Breast epithelium (tissue), 4 donors: ENCODE measurements at regions not wholly inside any gene's neighbourhood (a gene's known extent, or its start where the extent isn't known, plus 50 kb on each side); places are given as distances from the start of the nearest gene placed in this dataset.
"Not testable (repeated sequence)": the region's sequence is repeated elsewhere in the genome, so short reads cannot be mapped to it uniquely, and the experiment has no call there.

Source experiments
- DNase-seq, 2 donors: peaks; one replicate each; pipeline ENCODE4 v3.0.0-alpha.2; 2019; ENCODE audit warnings: low spot score in 2 of 2
- H3K27ac ChIP-seq, 2 donors: fragments of 200-600 bp; sonication (generic) in 1 of 2; one replicate each; pipeline ENCODE4 v1.5.1; 2016 to 2019; ENCODE audit warnings: mild to moderate bottlenecking in 1 of 2
- H3K27me3 ChIP-seq, 2 donors: fragments of 200-600 bp; sonication (generic) in 1 of 2; one replicate each; pipeline versions ENCODE4 v1.5.1 to v1.6.0; 2017 to 2019; ENCODE audit warnings: control low read depth in 1 of 2, mild to moderate bottlenecking in 1 of 2
- H3K36me3 ChIP-seq: fragments of 200-600 bp; one replicate; pipeline ENCODE4 v1.5.1; 2019
- H3K4me1 ChIP-seq, 2 donors: fragments of 200-600 bp; sonication (generic); one replicate each; pipeline ENCODE4 v1.5.1; 2016 to 2019; ENCODE audit warnings: control low read depth in 1 of 2
- H3K4me3 ChIP-seq, 3 donors: fragments of 200-600 bp; sonication (generic); 1 replicate in 2 of 3; 2 replicates in 1 of 3; pipeline ENCODE4 v1.5.1; 2016 to 2019; ENCODE audit warnings: mild to moderate bottlenecking in 3 of 3, moderate library complexity in 2 of 3
- H3K9me3 ChIP-seq, 2 donors: fragments of 200-600 bp; sonication (generic) in 1 of 2; one replicate each; pipeline ENCODE4 v1.5.1; 2016 to 2019; ENCODE audit warnings: control low read depth in 1 of 2
- POLR2A ChIP-seq: fragments of 450-650 bp; IDR thresholded peaks from one replicate; pipeline ENCODE4 v1.6.1; 2016; ENCODE audit warnings: antibody characterized with exemption, mild to moderate bottlenecking, moderate library complexity
- POLR2AphosphoS5 ChIP-seq, 3 donors: sonication (generic); formaldehyde crosslinking; IDR thresholded peaks; one replicate each; pipeline ENCODE4 v1.6.1; 2017; ENCODE audit warnings: antibody characterized with exemption in 3 of 3
- intact Hi-C: fragments of 100-400 bp; cut with DNase I; formaldehyde crosslinking; loops from one replicate; pipeline ENCODE4 v1.15.1; 2023; ENCODE audit warnings: low total_unique reads
- TF ChIP-seq, protein P1 (sequence below), 3 donors: fragments of 450-650 bp; IDR thresholded peaks; one replicate each; pipeline ENCODE4 v1.5.1; 2016 to 2017; ENCODE audit warnings: antibody characterized with exemption in 3 of 3, mild to moderate bottlenecking in 3 of 3, moderate library complexity in 3 of 3

DNA sequence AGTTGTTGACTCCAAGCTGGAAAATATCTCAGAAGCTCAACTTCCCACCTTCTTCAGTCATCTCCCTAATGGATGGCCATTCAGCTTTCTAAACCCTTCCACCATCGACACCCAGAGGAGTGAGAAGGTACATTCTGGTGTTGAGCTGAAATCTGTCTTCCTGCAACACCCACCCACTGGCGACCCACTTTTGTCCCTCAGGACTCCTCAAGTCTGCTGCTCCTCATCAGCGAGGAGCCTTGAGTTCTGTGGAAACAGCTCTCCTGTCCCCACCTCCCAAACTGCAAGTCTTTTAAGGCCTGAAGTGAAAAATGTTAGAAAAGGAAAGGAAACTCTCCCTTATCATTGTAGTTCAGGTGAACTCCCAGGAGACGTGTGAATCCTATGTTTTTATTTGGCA lies 111.5 kb upstream of the HAND1 start:
- intact Hi-C loops: no loop called here
- no peaks in the 10 kb centered on the region for H3K4me1 ChIP-seq
- H3K4me3 ChIP-seq: no peak overlapping the region
- H3K9me3 ChIP-seq: no peaks in the 10 kb centered on the region
- H3K27me3 ChIP-seq: no peaks in the 10 kb centered on the region
- TF ChIP-seq POLR2AphosphoS5 (IDR thresholded peaks at IDR 0.05) (no peak), POLR2A (no peak)
- TF ChIP-seq, protein P1, sequence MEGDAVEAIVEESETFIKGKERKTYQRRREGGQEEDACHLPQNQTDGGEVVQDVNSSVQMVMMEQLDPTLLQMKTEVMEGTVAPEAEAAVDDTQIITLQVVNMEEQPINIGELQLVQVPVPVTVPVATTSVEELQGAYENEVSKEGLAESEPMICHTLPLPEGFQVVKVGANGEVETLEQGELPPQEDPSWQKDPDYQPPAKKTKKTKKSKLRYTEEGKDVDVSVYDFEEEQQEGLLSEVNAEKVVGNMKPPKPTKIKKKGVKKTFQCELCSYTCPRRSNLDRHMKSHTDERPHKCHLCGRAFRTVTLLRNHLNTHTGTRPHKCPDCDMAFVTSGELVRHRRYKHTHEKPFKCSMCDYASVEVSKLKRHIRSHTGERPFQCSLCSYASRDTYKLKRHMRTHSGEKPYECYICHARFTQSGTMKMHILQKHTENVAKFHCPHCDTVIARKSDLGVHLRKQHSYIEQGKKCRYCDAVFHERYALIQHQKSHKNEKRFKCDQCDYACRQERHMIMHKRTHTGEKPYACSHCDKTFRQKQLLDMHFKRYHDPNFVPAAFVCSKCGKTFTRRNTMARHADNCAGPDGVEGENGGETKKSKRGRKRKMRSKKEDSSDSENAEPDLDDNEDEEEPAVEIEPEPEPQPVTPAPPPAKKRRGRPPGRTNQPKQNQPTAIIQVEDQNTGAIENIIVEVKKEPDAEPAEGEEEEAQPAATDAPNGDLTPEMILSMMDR (IDR thresholded peaks at IDR 0.05): no peak
- no peak for DNase-seq
- H3K27ac ChIP-seq: no peak overlapping the region
- no peaks in the 10 kb centered on the region for H3K36me3 ChIP-seq

DNA sequence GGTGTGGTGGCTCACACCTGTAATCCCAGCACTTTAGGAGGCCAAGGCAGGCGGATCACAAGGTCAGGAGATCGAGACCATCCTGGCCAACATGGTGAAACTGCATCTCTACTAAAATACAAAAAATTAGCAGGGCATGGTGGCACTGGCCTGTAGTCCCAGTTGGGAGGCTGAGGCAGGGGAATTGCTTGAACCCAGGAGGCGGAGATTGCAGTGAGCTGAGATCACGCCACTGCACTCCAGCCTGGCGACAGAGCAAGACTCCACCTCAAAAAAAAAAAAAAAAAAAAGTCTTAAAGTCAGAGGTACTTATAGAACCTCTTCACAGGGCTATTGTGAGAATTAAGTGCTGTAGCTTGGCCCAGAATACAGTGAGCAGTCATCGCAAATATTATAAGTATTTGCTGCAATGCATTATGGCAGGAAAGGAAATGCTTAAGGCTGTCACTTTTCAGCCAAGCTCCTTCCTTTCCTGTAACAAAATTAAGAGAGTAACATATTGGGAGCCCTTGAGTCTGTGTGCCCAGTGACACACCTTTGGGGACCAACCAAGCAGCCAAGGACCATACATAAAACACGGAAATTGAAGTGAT lies 110.9 kb upstream of the HAND1 start:
- intact Hi-C loops, H3K9me3 ChIP-seq, H3K4me3 ChIP-seq, H3K4me1 ChIP-seq, DNase-seq, H3K27me3 ChIP-seq, H3K36me3 ChIP-seq, H3K27ac ChIP-seq: not testable (repeated sequence)

DNA sequence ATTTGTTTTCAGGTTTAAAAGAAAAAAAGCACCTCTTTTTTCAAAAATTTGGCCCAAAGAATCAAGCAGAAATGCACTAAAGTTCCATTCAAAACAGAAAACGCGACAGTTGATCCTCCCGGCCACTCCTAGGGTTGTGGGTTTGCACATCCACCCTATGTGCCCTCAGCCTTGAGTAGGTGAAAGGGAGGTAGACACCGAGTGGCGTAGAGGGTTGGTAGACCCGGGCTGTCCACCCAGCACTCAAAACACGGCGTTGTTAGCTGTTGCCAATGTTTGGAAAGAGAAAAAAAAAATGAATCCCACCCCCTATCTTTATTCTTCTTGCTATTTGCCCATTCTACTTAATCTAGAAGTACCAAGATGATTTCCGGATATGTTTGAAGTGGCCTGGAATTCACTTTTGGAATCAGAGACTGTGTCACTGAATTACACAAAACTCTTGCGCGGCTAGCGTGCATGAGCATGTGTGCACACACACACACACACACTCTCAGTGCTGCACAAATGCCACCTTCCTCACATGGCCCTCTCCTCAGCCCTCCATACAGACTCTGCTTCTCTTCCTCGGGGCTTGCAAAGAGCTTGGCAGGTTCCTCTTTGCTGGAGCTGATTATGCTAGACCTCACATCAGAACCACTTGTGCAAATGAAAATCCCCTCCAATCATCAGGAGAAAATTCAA lies 110.2 kb upstream of the HAND1 start:
- intact Hi-C loops: no loop called here
- DNase-seq: no peak
- H3K27me3 ChIP-seq: no peaks in the 10 kb centered on the region
- TF ChIP-seq, protein P1 (IDR thresholded peaks at IDR 0.05): no peak
- no peak for TF ChIP-seq POLR2A
- TF ChIP-seq POLR2AphosphoS5 (IDR thresholded peaks at IDR 0.05): no peak
- H3K27ac ChIP-seq: no peak overlapping the region
- H3K4me1 ChIP-seq: no peaks in the 10 kb centered on the region
- H3K36me3 ChIP-seq: no peaks in the 10 kb centered on the region
- H3K4me3 ChIP-seq: no peak overlapping the region
- no peaks in the 10 kb centered on the region for H3K9me3 ChIP-seq

DNA sequence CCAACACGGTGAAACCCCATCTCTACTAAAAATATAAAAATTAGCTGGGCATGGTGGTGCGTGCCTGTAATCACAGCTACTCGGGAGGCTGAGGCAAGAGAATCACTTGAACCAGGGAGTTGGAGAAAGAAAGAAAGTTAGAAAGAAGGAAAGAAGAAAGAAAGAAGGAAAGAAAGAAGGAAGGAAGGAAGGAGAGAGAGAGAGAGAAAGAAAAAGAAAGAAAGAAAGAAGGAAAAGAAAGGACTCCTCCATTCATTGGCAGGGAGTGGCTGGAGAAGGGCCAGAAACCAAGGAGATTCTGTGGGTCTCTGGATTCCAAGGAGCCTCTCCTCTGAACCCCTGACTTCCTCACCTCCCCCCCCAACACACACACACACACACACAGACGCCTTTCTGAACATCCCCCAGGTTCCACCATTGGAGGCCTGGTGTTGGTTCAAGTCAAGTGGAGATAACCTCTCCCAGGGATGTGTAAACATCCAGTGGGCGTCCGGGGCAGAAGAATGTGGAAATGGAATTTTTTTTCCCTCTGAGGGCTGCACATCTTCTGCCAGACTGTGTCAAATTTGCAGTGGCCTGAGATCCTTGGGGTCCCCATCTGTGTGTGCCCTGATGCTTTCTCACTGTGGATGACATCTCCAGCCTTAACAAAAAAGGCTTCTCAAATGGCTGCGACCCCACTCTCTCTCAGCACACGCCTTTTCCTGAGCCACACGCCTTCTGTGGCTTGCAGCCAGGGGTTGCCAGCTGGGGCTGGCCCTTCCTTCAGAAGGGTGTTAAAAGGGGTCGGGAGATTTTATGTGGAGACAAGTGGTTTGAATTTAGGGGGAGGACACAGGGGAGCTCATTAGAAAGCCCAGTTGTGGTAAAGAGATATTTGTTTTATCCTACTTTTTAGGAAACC lies 109.3 kb upstream of the HAND1 start:
- no peak for DNase-seq
- intact Hi-C loops: no loop called here
- TF ChIP-seq, protein P1 (IDR thresholded peaks at IDR 0.05): no peak
- TF ChIP-seq POLR2AphosphoS5 (IDR thresholded peaks at IDR 0.05) (no peak), POLR2A (no peak)

DNA sequence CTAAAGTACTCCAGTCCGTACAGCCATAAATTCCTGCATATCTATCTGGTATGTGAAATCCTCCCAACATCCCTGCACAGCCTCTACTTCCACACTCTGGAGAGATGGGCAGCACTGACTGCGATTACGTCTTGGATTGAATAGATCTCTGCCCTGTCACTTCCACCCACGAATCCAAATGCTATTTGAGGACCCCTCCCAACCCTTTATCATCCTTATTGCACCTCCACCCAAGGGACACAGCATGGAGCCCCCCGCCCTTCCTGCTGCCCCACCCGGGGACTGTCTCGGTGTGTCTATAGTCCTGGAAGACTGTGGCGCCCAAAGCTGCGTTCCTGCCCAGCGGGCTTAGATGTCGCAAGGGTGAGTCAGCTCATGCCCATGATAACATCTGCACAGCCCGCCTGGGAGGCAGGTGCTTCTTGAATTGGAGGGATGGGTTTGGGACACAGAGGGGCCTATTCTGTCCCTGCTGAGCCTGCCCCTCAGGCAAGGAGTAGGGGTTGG lies 105.7 kb upstream of the HAND1 start:
- peak; percentile 17 to 62 for DNase-seq
- no peaks in the 10 kb centered on the region for H3K27me3 ChIP-seq
- no peak overlapping the region for H3K27ac ChIP-seq
- no peak overlapping the region for H3K4me3 ChIP-seq
- no peaks in the 10 kb centered on the region for H3K36me3 ChIP-seq
- H3K9me3 ChIP-seq: no peaks in the 10 kb centered on the region
- no peak for TF ChIP-seq POLR2AphosphoS5 (IDR thresholded peaks at IDR 0.05)
- no peak for TF ChIP-seq POLR2A
- TF ChIP-seq, protein P1 (IDR thresholded peaks at IDR 0.05): no peak
- intact Hi-C loops: no loop called here
- H3K4me1 ChIP-seq: no peaks in the 10 kb centered on the region

More for the DNA sequence above, 109.3 kb upstream of the HAND1 start:
- no peaks in the 10 kb centered on the region for H3K9me3 ChIP-seq
- no peaks in the 10 kb centered on the region for H3K27me3 ChIP-seq
- no peaks in the 10 kb centered on the region for H3K36me3 ChIP-seq
- H3K4me3 ChIP-seq: no peak overlapping the region
- no peak overlapping the region for H3K27ac ChIP-seq
- no peaks in the 10 kb centered on the region for H3K4me1 ChIP-seq
